ENCODE measurements at regions not wholly inside any gene's neighbourhood (a gene's known extent, or its start where the extent isn't known, plus 50 kb on each side); places are given as distances from the start of the nearest gene placed in this dataset.

- Histone ChIP-seq H3K27ac (ENCODE audit: control insufficient read depth, insufficient read depth, low read length) (no peak overlapping the region), H2AFZ (ENCODE audit: control insufficient read depth, low read length) (no peak overlapping the region), H3K27me3 (ENCODE audit: control insufficient read depth, extremely low read depth, insufficient read depth, low read length) (no peaks in the 10 kb centered on the region), H3K9ac (ENCODE audit: control insufficient read depth, extremely low read depth, insufficient read depth, low read length) (no peak overlapping the region), H3K4me1 (ENCODE audit: control insufficient read depth, extremely low read depth, insufficient read depth, low read length) (no peaks in the 10 kb centered on the region), H3K79me2 (ENCODE audit: control insufficient read depth, insufficient read depth, low read length) (no peaks in the 10 kb centered on the region), H3K4me3 (ENCODE audit: control insufficient read depth in 2 of 3, extremely low read depth in 1 of 3, insufficient read depth in 2 of 3, low read depth in 1 of 3, low read length in 3 of 3) (no peak overlapping the region), H4K20me1 (ENCODE audit: control insufficient read depth, extremely low read depth, insufficient read depth, low read length) (no peaks in the 10 kb centered on the region), H3K9me3 (ENCODE audit: control insufficient read depth, low read depth, low read length) (peaks cover 4% of the 10 kb centered on the region), H3K36me3 (ENCODE audit: control insufficient read depth in 2 of 2, extremely low read depth in 1 of 2, insufficient read depth in 2 of 2, low read length in 2 of 2) (no peaks in the 10 kb centered on the region), H3K9me1 (ENCODE audit: control insufficient read depth, extremely low read depth, insufficient read depth, low read length) (no peaks in the 10 kb centered on the region), H3K4me2 (ENCODE audit: control insufficient read depth, extremely low read depth, insufficient read depth, low read depth, low read length) (no peak overlapping the region)
- no peak for TF ChIP-seq EZH2 (IDR thresholded peaks at IDR 0.05; ENCODE audit: low read length)
- TF ChIP-seq CTCF (optimal IDR thresholded peaks at IDR 0.05 in 1 of 3, IDR thresholded peaks at IDR 0.05 in 1 of 3, conservative IDR thresholded peaks at IDR 0.05 in 1 of 3; ENCODE audit: extremely low read depth in 1 of 3, insufficient read depth in 2 of 3, low read length in 3 of 3), result no peak
- DNase-seq (ENCODE audit: low read depth, low spot score) (no peak), FAIRE-seq (no peak)
- dilution Hi-C loops (cut with MboI; ENCODE audit: extremely low pct_ligation_motif_present, low sequenced_read_pairs), result no loop called here
Measured at GRCh38 chr2:5926871-5927512, 234.8 kb downstream of the SOX11 start.

DNA sequence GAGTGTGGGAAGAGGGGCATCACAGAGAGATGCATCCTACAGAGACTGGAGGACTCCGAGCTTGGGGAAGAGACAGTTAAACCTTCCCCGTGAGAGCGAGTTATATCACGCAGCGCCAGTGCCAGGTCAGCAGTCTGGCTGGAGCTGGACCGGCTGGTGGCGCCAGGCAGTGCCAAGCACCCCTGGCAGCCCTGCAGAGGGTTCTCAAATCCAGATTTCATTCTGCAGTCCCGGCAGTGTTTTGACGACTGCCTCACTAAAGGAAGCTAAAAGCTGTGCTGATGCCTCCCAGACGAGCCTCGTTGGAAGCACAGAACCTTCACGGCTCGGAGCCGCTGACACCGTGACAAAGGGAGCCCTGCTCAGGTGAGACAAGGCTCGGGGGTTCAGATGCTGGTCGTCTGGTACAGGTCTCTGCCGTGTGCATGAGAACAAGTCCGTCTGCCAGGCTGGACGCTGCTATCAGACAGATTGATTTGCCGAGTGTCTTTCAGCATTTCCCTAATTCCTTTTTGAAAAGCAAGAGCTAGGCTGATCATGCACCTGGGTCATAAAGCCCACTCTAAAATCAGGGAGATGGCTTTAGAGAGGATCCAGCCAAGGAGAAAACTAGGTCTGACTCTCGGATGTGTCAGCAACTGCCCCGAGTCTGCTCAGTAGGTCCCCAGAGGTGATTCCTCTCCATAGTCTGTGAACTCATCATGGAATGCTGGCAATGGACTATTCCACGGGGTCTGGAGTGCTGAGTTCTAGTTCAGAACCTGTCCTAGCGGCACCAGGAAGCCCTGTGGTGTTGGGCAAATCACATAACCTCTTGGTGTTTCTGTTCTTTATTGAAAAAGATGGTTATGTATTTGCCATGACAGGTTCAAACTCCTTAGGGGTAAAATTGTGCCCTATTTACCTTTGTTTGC, 240.6 kb downstream of the SOX11 start:
- Histone ChIP-seq H3K27ac (ENCODE audit: control insufficient read depth, insufficient read depth, low read length) (no peak overlapping the region), H3K4me3 (ENCODE audit: control insufficient read depth in 2 of 3, extremely low read depth in 1 of 3, insufficient read depth in 2 of 3, low read depth in 1 of 3, low read length in 3 of 3) (no peak overlapping the region), H3K9ac (ENCODE audit: control insufficient read depth, extremely low read depth, insufficient read depth, low read length) (no peak overlapping the region), H3K4me2 (ENCODE audit: control insufficient read depth, extremely low read depth, insufficient read depth, low read depth, low read length) (no peak overlapping the region), H3K79me2 (ENCODE audit: control insufficient read depth, insufficient read depth, low read length) (no peaks in the 10 kb centered on the region), H4K20me1 (ENCODE audit: control insufficient read depth, extremely low read depth, insufficient read depth, low read length) (no peaks in the 10 kb centered on the region), H2AFZ (ENCODE audit: control insufficient read depth, low read length) (no peak overlapping the region), H3K36me3 (ENCODE audit: control insufficient read depth in 2 of 2, extremely low read depth in 1 of 2, insufficient read depth in 2 of 2, low read length in 2 of 2) (no peaks in the 10 kb centered on the region), H3K9me3 (ENCODE audit: control insufficient read depth, low read depth, low read length) (peaks cover 8% of the 10 kb centered on the region), H3K4me1 (ENCODE audit: control insufficient read depth, extremely low read depth, insufficient read depth, low read length) (no peaks in the 10 kb centered on the region), H3K9me1 (ENCODE audit: control insufficient read depth, extremely low read depth, insufficient read depth, low read length) (no peaks in the 10 kb centered on the region), H3K27me3 (ENCODE audit: control insufficient read depth, extremely low read depth, insufficient read depth, low read length) (no peaks in the 10 kb centered on the region)
- no peak for DNase-seq (ENCODE audit: low read depth, low spot score)
- TF ChIP-seq EZH2 (IDR thresholded peaks at IDR 0.05; ENCODE audit: low read length) (no peak), CTCF (optimal IDR thresholded peaks at IDR 0.05 in 1 of 3, IDR thresholded peaks at IDR 0.05 in 1 of 3, conservative IDR thresholded peaks at IDR 0.05 in 1 of 3; ENCODE audit: extremely low read depth in 1 of 3, insufficient read depth in 2 of 3, low read length in 3 of 3) (no peak)
- dilution Hi-C loops (cut with MboI; ENCODE audit: extremely low pct_ligation_motif_present, low sequenced_read_pairs), result no loop called here
- no peak for FAIRE-seq
